ENCODE measurements at regions not wholly inside any gene's neighbourhood (a gene's known extent, or its start where the extent isn't known, plus 50 kb on each side); places are given as distances from the start of the nearest gene placed in this dataset.
A peak's percentile ranks its signal among the peaks of the same experiment; 100 is the strongest.

- no peak overlapping the region for H2BK5ac ChIP-seq (ENCODE audit: low read length)
- H4K5ac ChIP-seq (ENCODE audit: low read length) = no peak overlapping the region
- no peak overlapping the region for H3K56ac ChIP-seq (ENCODE audit: low read length)
- H3K4me3 ChIP-seq (ENCODE audit: low read length) = no peak overlapping the region
- no peaks in the 10 kb centered on the region for H3K27me3 ChIP-seq (ENCODE audit: insufficient read depth, low read length, poor library complexity)
- no peaks in the 10 kb centered on the region for H3K4me1 ChIP-seq (ENCODE audit: control insufficient read depth, low read depth, low read length)
- no peak for DNase-seq
- H2BK120ac ChIP-seq (ENCODE audit: low read depth, low read length) = no peak overlapping the region
- no peaks in the 10 kb centered on the region for H3K79me1 ChIP-seq (ENCODE audit: low read length)
- no peak overlapping the region for H4K8ac ChIP-seq (ENCODE audit: low read depth, low read length)
- H2AK5ac ChIP-seq (ENCODE audit: low read length) = no peak overlapping the region
- WGBS (ENCODE audit: extremely low coverage, insufficient coverage, low lambda C conversion rate) = no CpG with 5 or more reads among the region's 4 CpGs
- H3K36me3 ChIP-seq (ENCODE audit: control insufficient read depth, insufficient read depth, low read length) = no peaks in the 10 kb centered on the region
- no peak overlapping the region for H3K18ac ChIP-seq (ENCODE audit: low read length)
- H3K79me2 ChIP-seq (ENCODE audit: control insufficient read depth, insufficient read depth, low read length) = no peaks in the 10 kb centered on the region
- no peak overlapping the region for H3K4me2 ChIP-seq (ENCODE audit: low read length)
- no peak overlapping the region for H3K9ac ChIP-seq (ENCODE audit: low read length)
- H3K23ac ChIP-seq (ENCODE audit: low read length) = no peak overlapping the region
- H2BK15ac ChIP-seq (replicated peaks; ENCODE audit: low read depth) = no peak overlapping the region
- H3K27ac ChIP-seq (ENCODE audit: low read depth, low read length) = no peak overlapping the region
- no peak overlapping the region for H3K4ac ChIP-seq (ENCODE audit: low read depth, low read length)
Measured at GRCh38 chr2:11998626-11999378, 252.4 kb downstream of the LPIN1 start.

GRCh38 chr2:12001621-12002020 lies 255.2 kb downstream of the LPIN1 start:
- Histone ChIP-seq H4K5ac (ENCODE audit: low read length) (no peak overlapping the region), H3K36me3 (ENCODE audit: control insufficient read depth, insufficient read depth, low read length) (no peaks in the 10 kb centered on the region), H2BK15ac (replicated peaks; ENCODE audit: low read depth) (no peak overlapping the region), H4K8ac (ENCODE audit: low read depth, low read length) (no peak overlapping the region), H3K18ac (ENCODE audit: low read length) (no peak overlapping the region), H3K4me2 (ENCODE audit: low read length) (no peak overlapping the region), H3K56ac (ENCODE audit: low read length) (no peak overlapping the region), H2AK5ac (ENCODE audit: low read length) (no peak overlapping the region), H3K27me3 (ENCODE audit: insufficient read depth, low read length, poor library complexity) (no peaks in the 10 kb centered on the region), H3K27ac (ENCODE audit: low read depth, low read length) (no peak overlapping the region), H2BK120ac (ENCODE audit: low read depth, low read length) (no peak overlapping the region), H3K79me1 (ENCODE audit: low read length) (no peaks in the 10 kb centered on the region), H3K79me2 (ENCODE audit: control insufficient read depth, insufficient read depth, low read length) (no peaks in the 10 kb centered on the region), H3K23ac (ENCODE audit: low read length) (no peak overlapping the region), H3K9ac (ENCODE audit: low read length) (no peak overlapping the region), H3K4ac (ENCODE audit: low read depth, low read length) (no peak overlapping the region), H3K4me1 (ENCODE audit: control insufficient read depth, low read depth, low read length) (peaks cover 3% of the 10 kb centered on the region), H3K4me3 (ENCODE audit: low read length) (no peak overlapping the region), H2BK5ac (ENCODE audit: low read length) (no peak overlapping the region)
- no peak for DNase-seq
- WGBS (ENCODE audit: extremely low coverage, insufficient coverage, low lambda C conversion rate) = no CpG with 5 or more reads among the region's 1 CpG

GRCh38 chr2:12002215-12002614 lies 255.8 kb downstream of the LPIN1 start:
- no peak for DNase-seq
- Histone ChIP-seq H4K8ac (ENCODE audit: low read depth, low read length) (no peak overlapping the region), H3K18ac (ENCODE audit: low read length) (no peak overlapping the region), H3K4me1 (ENCODE audit: control insufficient read depth, low read depth, low read length) (peaks cover 3% of the 10 kb centered on the region), H4K5ac (ENCODE audit: low read length) (no peak overlapping the region), H3K4ac (ENCODE audit: low read depth, low read length) (no peak overlapping the region), H3K27ac (ENCODE audit: low read depth, low read length) (no peak overlapping the region), H2AK5ac (ENCODE audit: low read length) (no peak overlapping the region), H3K27me3 (ENCODE audit: insufficient read depth, low read length, poor library complexity) (no peaks in the 10 kb centered on the region), H3K79me1 (ENCODE audit: low read length) (no peaks in the 10 kb centered on the region), H3K79me2 (ENCODE audit: control insufficient read depth, insufficient read depth, low read length) (no peaks in the 10 kb centered on the region), H3K36me3 (ENCODE audit: control insufficient read depth, insufficient read depth, low read length) (no peaks in the 10 kb centered on the region), H2BK120ac (ENCODE audit: low read depth, low read length) (no peak overlapping the region), H3K4me3 (ENCODE audit: low read length) (no peak overlapping the region), H3K4me2 (ENCODE audit: low read length) (no peak overlapping the region), H2BK15ac (replicated peaks; ENCODE audit: low read depth) (no peak overlapping the region), H2BK5ac (ENCODE audit: low read length) (no peak overlapping the region), H3K23ac (ENCODE audit: low read length) (no peak overlapping the region), H3K56ac (ENCODE audit: low read length) (no peak overlapping the region), H3K9ac (ENCODE audit: low read length) (no peak overlapping the region)
- no CpG with 5 or more reads among the region's 3 CpGs for WGBS (ENCODE audit: extremely low coverage, insufficient coverage, low lambda C conversion rate)

- no peaks in the 10 kb centered on the region for H3K79me1 ChIP-seq (ENCODE audit: low read length)
- H2BK5ac ChIP-seq (ENCODE audit: low read length) = no peak overlapping the region
- no peak overlapping the region for H3K9ac ChIP-seq (ENCODE audit: low read length)
- H4K8ac ChIP-seq (ENCODE audit: low read depth, low read length) = no peak overlapping the region
- H3K56ac ChIP-seq (ENCODE audit: low read length) = no peak overlapping the region
- no peak overlapping the region for H4K5ac ChIP-seq (ENCODE audit: low read length)
- H3K23ac ChIP-seq (ENCODE audit: low read length) = no peak overlapping the region
- peaks cover 3% of the 10 kb centered on the region for H3K4me1 ChIP-seq (ENCODE audit: control insufficient read depth, low read depth, low read length)
- H3K4me2 ChIP-seq (ENCODE audit: low read length) = no peak overlapping the region
- no peaks in the 10 kb centered on the region for H3K36me3 ChIP-seq (ENCODE audit: control insufficient read depth, insufficient read depth, low read length)
- DNase-seq = no peak
- no peak overlapping the region for H3K4me3 ChIP-seq (ENCODE audit: low read length)
- H3K79me2 ChIP-seq (ENCODE audit: control insufficient read depth, insufficient read depth, low read length) = no peaks in the 10 kb centered on the region
- H2BK15ac ChIP-seq (replicated peaks; ENCODE audit: low read depth) = no peak overlapping the region
- H3K27me3 ChIP-seq (ENCODE audit: insufficient read depth, low read length, poor library complexity) = no peaks in the 10 kb centered on the region
- no peak overlapping the region for H2BK120ac ChIP-seq (ENCODE audit: low read depth, low read length)
- no peak overlapping the region for H2AK5ac ChIP-seq (ENCODE audit: low read length)
- H3K18ac ChIP-seq (ENCODE audit: low read length) = no peak overlapping the region
- H3K27ac ChIP-seq (ENCODE audit: low read depth, low read length) = no peak overlapping the region
- no CpG with 5 or more reads among the region's 6 CpGs for WGBS (ENCODE audit: extremely low coverage, insufficient coverage, low lambda C conversion rate)
- H3K4ac ChIP-seq (ENCODE audit: low read depth, low read length) = no peak overlapping the region
Measured at GRCh38 chr2:12004713-12005112, 258.3 kb downstream of the LPIN1 start.

GRCh38 chr2:12005886-12006681 lies 259.7 kb downstream of the LPIN1 start:
- no peaks in the 10 kb centered on the region for H3K27me3 ChIP-seq (ENCODE audit: insufficient read depth, low read length, poor library complexity)
- no peak overlapping the region for H2BK120ac ChIP-seq (ENCODE audit: low read depth, low read length)
- H3K4me2 ChIP-seq (ENCODE audit: low read length) = no peak overlapping the region
- H3K23ac ChIP-seq (ENCODE audit: low read length) = no peak overlapping the region
- H4K5ac ChIP-seq (ENCODE audit: low read length) = no peak overlapping the region
- no peak overlapping the region for H3K9ac ChIP-seq (ENCODE audit: low read length)
- no peak overlapping the region for H2BK5ac ChIP-seq (ENCODE audit: low read length)
- H2AK5ac ChIP-seq (ENCODE audit: low read length) = no peak overlapping the region
- peaks cover 3% of the 10 kb centered on the region for H3K4me1 ChIP-seq (ENCODE audit: control insufficient read depth, low read depth, low read length)
- no peak overlapping the region for H3K56ac ChIP-seq (ENCODE audit: low read length)
- H3K79me2 ChIP-seq (ENCODE audit: control insufficient read depth, insufficient read depth, low read length) = no peaks in the 10 kb centered on the region
- no peak overlapping the region for H4K8ac ChIP-seq (ENCODE audit: low read depth, low read length)
- H3K18ac ChIP-seq (ENCODE audit: low read length) = no peak overlapping the region
- H3K36me3 ChIP-seq (ENCODE audit: control insufficient read depth, insufficient read depth, low read length) = no peaks in the 10 kb centered on the region
- H3K4me3 ChIP-seq (ENCODE audit: low read length) = no peak overlapping the region
- no peak overlapping the region for H3K27ac ChIP-seq (ENCODE audit: low read depth, low read length)
- no CpG with 5 or more reads among the region's 8 CpGs for WGBS (ENCODE audit: extremely low coverage, insufficient coverage, low lambda C conversion rate)
- H3K4ac ChIP-seq (ENCODE audit: low read depth, low read length) = no peak overlapping the region
- no peaks in the 10 kb centered on the region for H3K79me1 ChIP-seq (ENCODE audit: low read length)
- H2BK15ac ChIP-seq (replicated peaks; ENCODE audit: low read depth) = peak overlapping the region; percentile 47
- DNase-seq = peak; percentile 84

Data from mesendoderm (in vitro differentiated cells).